GM03348 (cell line): ENCODE measurements at regions not wholly inside any gene's neighbourhood (a gene's known extent, or its start where the extent isn't known, plus 50 kb on each side); places are given as distances from the start of the nearest gene placed in this dataset.
"Not testable (repeated sequence)": the region's sequence is repeated elsewhere in the genome, so short reads cannot be mapped to it uniquely, and the experiment has no call there.

ENCODE experiments used
- DNase-seq: peaks from one replicate; pipeline ENCODE4 v3.0.0; 2012; ENCODE audit warnings: low spot score

DNA sequence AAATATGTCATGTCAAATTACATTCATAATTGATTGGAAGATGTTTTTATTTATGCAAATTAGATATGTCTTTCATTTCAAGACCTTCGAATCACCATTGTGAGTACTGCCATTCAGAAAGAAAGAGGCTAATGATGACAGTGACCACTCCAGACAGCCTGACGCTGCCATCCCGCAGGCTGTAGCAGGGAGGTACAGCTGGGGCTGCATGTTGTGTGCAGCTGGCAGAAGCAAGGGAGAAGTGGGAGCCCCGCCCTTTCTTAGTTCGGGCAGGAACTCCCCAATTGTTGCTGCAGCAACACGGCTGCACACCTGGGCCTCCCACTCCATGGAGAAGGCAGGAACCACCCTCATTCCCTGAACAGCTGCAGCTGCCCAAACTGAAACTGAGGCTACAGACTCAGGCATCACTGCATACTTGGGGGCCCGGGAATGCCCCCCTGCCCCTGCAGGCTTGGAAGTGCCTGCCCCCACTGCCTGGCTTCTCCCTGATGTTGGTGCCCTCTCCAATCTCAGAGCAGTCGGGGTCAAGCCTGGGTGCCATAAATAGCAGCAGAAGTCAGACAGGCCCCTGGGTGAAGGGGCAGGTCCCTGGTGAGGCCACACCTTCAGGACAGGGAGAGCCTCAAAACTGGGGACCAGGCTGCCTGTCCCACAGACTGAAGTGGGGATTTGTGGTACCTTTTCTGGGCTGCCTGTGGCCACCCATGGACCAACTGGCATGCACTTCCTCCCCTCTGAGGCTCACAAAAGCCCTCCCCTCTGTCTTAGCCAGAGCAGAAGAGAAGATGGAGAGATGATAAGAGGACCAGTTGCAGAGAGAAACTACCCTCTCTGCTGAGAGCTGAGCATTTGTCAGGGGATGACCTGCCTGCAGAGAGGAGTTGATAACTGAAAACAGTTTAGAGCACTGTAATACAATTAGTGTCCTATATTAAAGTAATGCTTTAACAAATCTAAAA is 964.6 kb downstream of the SI start:
- DNase-seq: no peak

DNA sequence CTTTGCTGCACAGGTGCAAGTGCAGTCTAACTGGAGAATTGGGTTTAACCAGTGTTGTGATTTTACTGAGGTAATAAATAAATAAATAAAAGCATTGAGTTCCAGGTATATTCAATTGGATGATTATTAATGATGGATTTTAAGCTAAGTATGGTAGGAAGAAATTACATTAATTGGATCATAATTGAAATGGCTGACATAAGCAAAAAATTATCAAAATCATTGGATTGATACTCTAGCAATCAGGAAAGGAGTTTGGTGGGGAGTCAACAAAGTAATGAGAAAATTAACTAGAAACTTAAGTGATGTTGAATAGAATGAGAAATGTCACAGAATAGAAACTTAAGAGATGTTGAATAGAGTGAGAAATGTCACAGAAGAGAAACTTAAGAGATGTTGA is 981.9 kb downstream of the SI start:
- DNase-seq: no peak

DNA sequence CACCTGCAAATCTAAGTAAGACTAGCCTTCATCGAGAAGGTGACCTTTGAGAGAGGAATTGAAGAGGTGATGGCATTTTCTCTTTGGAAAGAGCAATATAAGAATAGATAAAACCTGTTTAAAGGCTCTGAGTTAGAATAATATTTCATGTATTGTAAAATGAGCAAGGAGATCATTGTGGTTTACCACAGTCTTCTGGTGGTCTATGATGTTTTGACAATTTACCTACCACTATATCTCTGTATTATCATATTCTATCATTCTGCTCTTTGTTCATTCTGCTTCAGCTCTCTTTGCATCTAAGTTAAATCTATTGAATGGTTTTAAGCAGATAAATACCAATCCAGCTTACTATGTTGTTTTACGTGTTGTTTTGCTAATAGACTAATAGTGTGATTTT is 982.3 kb downstream of the SI start:
- DNase-seq: no peak

DNA sequence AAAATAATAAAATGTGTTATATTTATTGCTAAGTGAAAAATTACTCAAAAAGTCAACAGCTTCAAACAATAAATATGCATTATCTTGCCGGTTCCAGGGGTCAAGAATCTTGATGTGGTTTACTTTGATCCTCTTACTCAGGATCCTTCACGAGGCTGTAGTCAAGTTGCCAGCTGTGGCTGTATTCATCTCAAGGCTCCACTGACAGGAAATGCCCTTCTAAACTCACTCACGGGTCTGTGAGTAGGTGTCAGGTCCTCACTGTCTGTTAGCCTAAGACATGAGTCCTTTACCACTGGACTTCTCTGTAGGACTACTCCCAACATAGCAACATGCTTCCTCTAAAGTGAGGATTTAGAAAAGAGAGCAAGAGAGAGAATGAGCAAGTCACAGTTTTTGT is 983.0 kb downstream of the SI start:
- DNase-seq: no peak

DNA sequence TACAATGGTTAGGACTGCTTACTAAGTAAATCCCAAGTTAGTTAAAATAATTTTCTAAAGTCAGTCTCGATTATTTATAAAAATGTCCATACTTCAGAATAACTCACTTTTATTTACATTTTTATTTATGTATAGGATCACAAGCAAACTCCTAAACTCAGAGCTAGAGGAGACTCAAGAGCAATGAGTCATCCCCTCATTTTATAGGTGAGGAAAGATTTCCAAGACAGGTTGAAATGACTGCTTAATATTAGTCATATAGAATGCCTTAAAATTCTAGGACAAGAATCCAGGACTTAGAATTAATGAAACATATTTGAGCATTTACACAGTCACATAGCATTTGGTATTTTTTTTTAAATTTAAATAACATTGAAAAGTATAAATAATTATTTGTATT is 983.8 kb downstream of the SI start:
- no peak for DNase-seq

DNA sequence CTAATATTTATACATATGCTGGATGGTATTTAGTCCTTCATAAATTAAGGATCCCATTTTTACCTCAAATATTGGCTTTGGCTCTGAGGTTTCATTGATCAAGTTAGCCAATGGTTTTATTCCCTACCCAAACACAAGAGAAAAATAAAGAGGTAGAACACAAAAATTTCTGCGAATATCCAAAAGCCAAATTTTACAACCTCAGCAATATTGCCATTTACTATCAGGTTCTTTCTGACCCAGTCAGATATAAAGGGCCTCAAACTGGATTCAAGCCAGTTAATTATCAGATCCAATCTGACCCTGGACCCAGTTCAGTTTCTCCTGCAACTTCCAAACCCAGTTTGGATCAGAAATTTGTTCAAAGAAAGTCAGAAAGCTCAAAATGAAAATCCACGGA is 998.1 kb downstream of the SI start:
- DNase-seq: no peak

DNA sequence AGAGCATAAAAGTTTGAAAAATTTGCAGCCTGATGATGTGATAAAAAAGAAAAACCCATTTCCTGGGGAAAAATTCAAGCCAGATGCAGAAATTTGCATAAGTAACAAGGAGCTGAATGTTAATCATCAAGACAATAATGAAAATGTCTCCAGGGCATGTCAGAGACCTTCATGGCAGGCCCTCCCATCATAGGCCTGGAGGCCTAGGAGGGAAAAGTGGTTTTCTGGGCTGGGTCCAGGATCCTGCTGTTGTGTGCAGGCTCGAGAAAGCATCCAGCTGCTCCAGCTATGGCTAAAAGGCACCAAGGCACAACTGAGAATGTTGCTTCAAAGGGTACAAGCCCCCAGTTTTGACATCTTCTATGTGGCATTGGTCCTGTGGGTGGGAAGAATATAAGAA is 1014.0 kb downstream of the SI start:
- DNase-seq: no peak

DNA sequence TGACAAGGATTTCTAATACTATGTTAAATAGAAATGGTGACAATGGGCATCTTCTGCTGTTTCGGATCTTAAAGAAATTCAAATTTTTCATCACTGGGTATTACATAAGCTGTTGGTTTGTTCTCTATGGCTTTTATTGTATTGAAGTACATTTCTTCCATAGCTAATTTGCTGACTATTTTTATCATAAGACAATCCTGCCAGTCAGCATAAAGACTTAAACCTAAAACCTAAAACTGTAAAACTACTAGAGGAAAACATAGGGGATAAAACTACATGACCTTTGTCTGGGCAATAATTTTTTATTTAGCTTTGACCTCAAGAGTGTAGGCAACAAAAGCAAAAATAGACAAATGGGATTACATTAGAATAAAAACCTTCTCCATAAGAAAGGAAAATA is 1017.4 kb downstream of the SI start:
- DNase-seq: no peak

DNA sequence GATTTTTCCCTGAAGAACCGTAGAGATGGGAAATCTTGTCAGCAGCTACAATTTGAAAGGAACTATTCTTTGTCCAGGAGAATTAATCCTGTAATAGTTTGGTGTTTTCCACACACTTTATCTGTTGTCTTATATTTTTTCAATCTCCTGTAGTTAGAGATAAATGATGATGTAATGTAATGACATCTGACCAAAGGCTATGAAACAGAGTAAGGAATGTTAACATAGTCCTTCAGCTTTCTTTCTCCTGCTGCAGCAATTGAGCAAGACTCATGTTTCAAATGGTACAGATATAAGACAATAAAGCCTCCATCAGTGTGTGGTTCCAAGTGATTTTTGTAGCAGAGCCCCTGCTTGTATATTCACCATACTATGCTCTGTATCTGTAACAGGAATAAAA is 1028.4 kb downstream of the SI start:
- DNase-seq: no peak

DNA sequence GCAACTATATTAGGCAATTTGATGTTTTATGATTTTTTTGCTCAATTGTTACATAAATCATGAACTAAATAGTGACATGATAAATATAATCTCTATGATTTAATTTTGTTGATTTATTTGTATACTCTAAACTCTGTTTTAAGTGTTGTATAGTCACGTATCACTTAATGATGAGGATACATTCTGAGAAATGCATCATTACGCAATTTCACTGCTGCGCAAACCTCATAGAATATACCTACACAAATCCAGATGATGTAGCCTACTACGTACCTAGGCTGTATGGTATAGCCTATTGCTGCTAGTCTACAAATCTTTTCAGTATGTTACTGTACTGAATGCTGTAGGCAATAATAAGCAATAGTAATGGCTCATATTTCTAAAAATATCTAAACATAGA is 1029.8 kb downstream of the SI start:
- no peak for DNase-seq

DNA sequence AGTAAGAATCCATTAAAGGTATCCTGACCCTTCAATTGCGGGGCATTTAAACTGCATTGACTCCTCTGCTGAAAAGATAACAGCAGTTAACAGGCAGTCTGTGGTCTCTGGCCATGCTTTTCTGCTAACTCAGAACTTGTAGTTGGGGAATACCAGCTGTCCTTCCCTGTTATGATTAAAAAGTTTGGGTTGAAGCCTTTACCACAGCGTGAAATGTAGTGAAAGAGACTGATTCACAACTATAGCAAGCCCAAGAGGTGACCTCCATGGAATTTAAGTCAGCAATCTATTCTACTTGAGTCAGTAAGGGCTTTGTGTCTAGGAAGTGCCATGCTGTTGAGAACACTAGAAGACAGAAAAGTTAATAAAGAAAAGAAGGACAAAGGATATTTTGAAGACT is 1037.3 kb downstream of the SI start:
- DNase-seq: no peak

DNA sequence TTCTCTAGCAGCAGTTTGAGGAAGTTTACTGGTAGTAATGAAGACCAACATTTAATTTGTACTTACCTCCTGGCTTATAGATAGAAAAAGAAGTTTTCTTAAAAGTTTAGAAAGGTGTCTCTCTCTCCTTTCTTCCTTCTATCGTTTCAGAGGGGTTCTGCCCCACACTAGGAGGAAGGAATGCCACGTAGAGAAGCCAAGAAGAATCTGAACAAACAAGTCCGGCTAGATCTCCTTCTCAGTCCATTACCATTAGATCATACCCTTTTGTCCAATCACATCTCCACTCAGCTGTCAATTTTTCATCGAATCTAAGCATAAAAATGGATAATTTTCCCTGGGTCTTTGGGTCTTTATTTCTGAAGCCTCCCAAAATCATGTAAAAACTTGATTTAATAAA is 1048.1 kb downstream of the SI start:
- DNase-seq: no peak

DNA sequence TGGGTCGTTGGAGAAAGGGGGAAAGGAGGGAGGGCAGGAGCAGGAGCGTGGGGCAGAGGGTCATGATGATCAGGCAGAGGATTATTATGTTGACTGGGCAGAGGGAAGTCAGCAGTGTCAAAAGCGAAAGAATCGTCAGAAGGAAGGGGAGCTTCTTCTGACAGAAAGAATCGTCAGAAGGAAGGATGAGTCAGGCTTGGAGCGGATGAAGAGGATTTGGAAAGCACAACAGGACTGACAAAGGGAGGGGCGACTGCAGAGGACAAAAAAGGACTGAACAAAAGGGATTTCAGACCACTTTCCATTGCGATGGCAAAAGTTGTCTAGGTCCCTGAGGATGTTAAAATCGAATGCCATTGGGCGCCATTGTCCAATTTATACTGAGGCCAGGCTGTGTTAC is 1053.5 kb downstream of the SI start:
- DNase-seq: no peak

DNA sequence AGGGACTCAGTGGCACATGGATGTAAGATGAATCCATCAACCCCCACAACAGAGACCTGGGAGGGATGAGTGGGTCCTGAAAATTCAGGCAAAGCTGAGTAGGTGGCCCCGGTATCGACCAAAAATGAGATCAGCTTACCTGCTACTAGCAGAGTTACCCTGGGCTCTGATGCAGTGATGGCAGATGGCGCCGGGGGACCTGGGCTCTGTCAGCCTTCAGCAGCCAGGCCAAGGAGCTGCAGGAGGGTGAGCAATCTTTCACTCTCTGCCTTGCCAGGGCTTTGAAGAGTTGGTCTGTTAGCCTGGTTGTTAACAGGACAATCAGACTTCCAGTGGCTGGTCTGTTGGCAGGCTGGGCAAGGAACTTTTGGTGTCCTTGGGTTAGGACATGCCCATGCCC is 1054.8 kb downstream of the SI start:
- no peak for DNase-seq

DNA sequence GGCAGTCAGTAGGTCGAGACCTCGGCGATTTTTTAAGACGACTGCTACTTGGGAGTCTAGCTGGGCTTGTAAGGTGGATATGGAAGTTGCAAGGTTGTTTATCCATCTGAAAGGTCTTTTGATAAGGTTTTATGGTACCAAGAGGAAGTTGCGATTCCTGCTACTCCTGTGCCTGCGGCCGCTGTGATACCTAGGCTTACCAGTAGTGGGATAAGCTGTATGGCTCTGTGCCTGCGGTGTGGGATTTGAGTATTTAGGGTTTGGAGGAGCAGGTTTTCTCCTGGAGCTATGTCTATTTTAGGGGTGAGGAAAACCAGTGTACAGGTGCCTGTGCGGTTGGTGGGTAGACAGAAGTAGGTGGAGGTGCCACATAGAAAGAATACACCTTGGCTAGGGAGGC is 1059.8 kb downstream of the SI start:
- DNase-seq: no peak

DNA sequence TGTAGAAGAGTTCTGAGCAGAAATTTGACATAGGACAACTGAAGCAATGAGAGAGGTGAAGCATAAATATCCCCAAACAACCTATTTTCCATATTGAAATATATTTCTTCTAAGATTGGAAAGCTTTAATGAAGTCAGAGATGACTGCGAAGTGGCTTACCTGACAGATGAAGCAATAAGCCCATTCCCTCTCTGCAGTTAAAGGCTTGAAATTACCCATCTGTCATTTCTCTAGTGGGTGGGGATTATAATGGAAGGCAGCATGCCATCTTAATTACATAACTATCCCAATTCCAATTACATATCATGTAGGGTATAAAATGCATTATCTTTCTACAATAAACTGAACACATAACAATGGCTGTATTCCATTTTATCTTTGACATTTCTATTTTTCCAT is 1070.5 kb downstream of the SI start:
- DNase-seq: no peak

DNA sequence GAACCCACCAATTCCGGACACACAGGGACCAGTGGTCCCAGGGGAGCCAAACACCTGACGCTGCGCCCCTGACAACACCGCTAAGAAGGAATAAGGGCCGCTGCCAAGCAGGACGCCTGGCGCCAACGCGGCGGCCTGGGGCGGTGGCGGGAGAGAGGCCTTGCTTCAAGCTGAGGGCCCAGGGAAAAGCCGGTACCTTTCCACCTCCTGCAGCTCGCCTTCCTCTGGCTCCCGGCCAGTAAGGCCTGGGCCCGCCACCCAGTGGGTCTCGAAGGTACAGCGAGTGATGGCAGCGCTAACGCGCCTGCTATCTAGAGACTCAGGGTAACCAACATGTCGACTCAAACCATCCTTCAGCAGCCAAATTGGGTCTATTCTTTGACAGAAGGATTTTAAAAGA is 1074.1 kb downstream of the SI start:
- DNase-seq: no peak

DNA sequence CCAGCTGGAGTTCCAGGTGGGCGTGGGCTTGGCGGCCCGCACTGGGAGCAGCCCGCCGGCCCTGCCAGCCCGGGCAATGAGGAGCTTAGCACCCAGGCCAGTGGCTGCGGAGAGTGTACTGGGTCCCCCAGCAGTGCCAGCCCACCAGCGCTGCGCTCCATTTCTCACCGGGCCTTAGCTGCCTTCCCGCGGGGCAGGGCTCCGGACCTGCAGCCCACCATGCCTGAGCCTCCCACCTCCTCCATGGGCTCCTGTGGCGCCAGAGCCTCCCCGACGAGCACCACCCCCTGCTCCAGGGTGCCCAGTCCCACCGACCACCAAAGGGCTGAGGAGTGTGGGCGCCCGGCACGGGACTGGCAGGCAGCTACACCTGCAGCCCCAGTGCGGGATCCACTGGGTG is 1075.3 kb downstream of the SI start:
- DNase-seq: not testable (repeated sequence)

DNA sequence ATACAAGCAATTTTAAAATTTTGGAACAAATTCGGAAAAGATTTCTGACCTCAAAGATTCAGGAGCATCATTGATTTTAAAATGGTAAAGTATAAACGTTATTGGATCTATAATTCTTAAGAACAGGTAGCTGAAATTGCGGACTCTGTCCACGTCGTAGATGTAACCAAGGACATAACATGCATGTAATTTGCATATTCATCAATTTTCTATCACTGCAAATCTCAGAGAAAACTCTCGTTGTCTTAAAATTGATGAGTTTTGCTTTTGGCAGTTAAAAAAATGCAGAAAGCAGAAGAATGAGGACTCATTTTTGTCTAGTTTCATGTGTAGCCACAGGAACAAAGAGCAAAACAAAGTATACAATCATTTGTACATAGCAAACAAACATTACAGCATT is 1094.4 kb downstream of the SI start:
- DNase-seq: no peak

DNA sequence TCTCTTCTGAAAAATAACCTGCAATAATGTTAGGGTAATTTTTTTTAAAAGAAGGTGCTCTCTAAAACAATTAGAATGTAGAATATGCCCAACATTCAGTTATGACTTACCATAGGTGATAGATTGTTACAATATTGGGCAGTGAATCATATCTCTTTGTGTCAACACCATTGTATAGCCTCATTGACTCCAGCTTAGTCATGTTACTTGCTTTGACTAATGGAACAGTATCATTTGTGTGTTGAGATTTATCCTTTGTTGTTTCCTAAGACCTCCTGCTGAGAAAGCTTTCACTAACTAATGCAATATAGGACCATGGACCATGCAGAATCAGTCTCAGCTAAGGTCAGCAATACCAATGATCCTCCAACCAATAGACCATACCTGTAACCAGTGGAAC is 1106.4 kb downstream of the SI start:
- no peak for DNase-seq

DNA sequence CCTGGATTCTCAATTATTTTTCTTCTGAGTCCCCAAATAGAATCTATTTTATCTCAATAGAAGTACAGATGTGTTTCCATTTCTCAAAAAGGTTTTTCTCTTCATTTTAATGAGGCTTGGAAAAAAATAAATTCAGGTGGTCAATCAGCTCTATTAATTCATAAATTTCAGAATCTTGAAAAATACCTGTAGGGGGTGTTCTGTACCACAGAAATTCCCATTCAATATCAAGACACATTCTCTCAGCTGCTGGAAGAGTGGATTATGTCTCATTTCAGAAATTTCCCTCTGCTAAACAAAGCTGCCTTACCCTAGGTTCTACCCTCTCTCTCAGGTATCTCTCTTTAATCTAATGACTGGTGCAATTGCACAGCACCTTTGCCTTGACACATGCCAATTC is 1121.2 kb downstream of the SI start:
- DNase-seq: no peak

DNA sequence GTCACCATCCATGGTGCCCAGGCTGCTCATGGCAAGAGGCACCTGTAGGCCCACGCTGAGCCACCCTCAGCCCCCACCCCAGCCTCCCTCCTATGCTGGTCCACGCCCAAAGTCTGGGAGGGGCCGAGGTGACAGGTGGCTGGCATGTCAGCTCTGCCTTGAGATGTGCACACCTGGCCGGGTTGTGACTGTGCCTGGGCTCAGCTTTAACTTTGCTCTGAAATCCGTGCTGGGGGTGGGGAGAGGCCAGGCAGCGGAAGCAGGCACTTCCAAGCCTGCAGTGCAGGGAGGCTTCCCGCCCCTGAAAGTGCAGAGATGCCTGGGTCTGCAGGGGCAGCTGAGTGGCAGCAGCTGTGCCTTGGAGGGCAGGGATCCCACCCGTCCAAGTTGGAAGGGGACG is 1124.8 kb downstream of the SI start:
- DNase-seq: no peak

DNA sequence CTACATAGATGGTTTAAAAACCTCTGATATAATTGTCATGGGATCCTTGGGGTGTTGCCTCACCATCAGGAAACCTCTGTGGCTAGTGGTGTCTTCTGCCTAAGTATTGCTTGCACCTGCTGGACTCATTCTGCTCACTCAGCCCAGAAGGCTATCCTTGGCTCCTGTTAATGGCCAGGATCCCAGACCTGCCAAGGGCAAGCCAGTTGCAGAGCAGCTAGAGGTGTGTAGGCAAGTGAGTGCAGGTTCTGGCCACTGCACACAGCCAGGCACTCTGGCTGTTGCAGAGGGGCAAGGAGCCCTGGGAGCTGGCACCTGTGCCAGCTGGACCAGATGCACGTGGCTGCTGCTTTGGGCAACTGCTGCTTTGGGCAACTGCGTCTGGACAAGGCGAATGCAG is 1125.8 kb downstream of the SI start:
- DNase-seq: no peak

DNA sequence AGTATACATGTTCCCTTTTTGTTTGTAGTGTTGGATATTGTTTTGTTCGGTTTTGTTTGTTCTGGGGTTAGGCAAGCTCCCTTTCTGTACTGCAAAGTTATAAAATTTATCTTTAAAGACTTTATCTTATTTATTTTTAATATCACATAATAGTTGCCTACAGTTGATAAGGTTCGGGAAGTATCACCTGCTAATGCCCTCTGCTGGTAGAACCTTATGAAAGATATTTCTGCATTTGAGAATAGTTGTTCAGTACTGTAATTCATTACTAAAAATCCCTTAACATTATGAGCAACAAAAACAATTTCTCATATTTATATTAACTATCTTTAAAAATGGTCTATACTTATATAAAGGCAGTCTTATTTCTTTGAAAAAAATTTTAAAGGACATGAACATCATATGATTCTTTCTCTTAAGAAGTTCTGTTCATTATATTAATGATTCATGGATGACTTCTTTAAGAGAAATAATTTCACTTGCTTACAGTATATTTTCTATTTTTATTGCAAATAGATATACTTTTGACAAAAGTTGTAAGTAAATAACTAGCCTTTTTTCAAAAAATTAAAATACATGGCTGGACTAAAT is 1126.8 kb downstream of the SI start:
- no peak for DNase-seq
